OCI-LY3 (cell line): ENCODE measurements at regions not wholly inside any gene's neighbourhood (a gene's known extent, or its start where the extent isn't known, plus 50 kb on each side); places are given as distances from the start of the nearest gene placed in this dataset.

Experiments
- H2AFZ ChIP-seq: fragments of 200-600, 300-600 bp; shearing (Covaris generic); 2 replicates; pipeline ENCODE4 v1.6.0; 2014; ENCODE audit warnings: antibody characterized with exemption, low read depth, low read length
- H3K27ac ChIP-seq: fragments of 200-600, 300-600 bp; sonication (generic); 2 replicates; pipeline ENCODE4 v1.5.1; 2014; ENCODE audit warnings: mild to moderate bottlenecking, low read length, moderate library complexity, mixed read lengths
- H3K27me3 ChIP-seq: fragments of 200-600, 300-600 bp; sonication (generic); 2 replicates; pipeline ENCODE4 v1.6.1; 2014; ENCODE audit warnings: low read depth, low read length, mixed read lengths
- H3K36me3 ChIP-seq: fragments of 200-600, 300-600 bp; sonication (generic); replicated peaks from 2 replicates; pipeline ENCODE3; 2014; ENCODE audit warnings: low read depth, low read length, mixed read lengths
- H3K4me1 ChIP-seq: fragments of 300-600, 200-600 bp; sonication (generic); 2 replicates; pipeline ENCODE4 v1.6.1; 2014; ENCODE audit warnings: low read length, mixed read lengths
- H3K4me2 ChIP-seq: fragments of 200-600, 300-600 bp; sonication (generic); 2 replicates; pipeline ENCODE4 v1.6.1; 2014; ENCODE audit warnings: low read length, mixed read lengths
- H3K4me3 ChIP-seq: fragments of 300-600, 200-600 bp; sonication (generic); 2 replicates; pipeline ENCODE4 v1.5.1; 2014; ENCODE audit warnings: antibody characterized with exemption, mild to moderate bottlenecking, low read length, moderate library complexity
- H3K79me2 ChIP-seq: fragments of 300-600, 200-600 bp; shearing (Covaris generic); 2 replicates; pipeline ENCODE4 v1.6.1; 2014; ENCODE audit warnings: mild to moderate bottlenecking, low read length, mixed read lengths
- H3K9ac ChIP-seq: fragments of 300-600, 200-600 bp; shearing (Covaris generic); 2 replicates; pipeline ENCODE4 v1.6.0; 2014; ENCODE audit warnings: mild to moderate bottlenecking, low read length, moderate library complexity
- H3K9me3 ChIP-seq: fragments of 200-600, 300-600 bp; shearing (Covaris generic); 2 replicates; pipeline ENCODE4 v1.6.1; 2014; ENCODE audit warnings: low read length, mixed read lengths; ENCODE audit not compliant: insufficient read depth
- H4K20me1 ChIP-seq: fragments of 200-600, 300-600 bp; sonication (generic); 2 replicates; pipeline ENCODE4 v1.6.1; 2016; ENCODE audit warnings: low read length, mixed read lengths; ENCODE audit not compliant: insufficient read depth
- CTCF ChIP-seq: fragments of 200-600, 300-600 bp; sonication (generic); IDR thresholded peaks from 2 replicates; pipeline ENCODE4 v1.5.1; 2014; ENCODE audit warnings: antibody characterized with exemption, low read length, low read depth
- EZH2phosphoT487 ChIP-seq: fragments of 200-600 bp; shearing (Covaris generic); IDR thresholded peaks from 2 replicates; pipeline ENCODE4 v1.6.1; 2018; ENCODE audit warnings: antibody characterized with exemption, mixed run types, low read depth

GRCh38 chr10:3645406-3645805 lies 139.6 kb downstream of the KLF6 start:
- Histone ChIP-seq H4K20me1 (no peaks in the 10 kb centered on the region), H3K27me3 (peaks cover 6% of the 10 kb centered on the region; the same call in 1 of the 2 replicates), H3K9me3 (no peaks in the 10 kb centered on the region), H3K79me2 (no peaks in the 10 kb centered on the region), H3K4me1 (peaks cover 27% of the 10 kb centered on the region), H2AFZ (no peak overlapping the region), H3K9ac (no peak overlapping the region), H3K4me2 (no peak overlapping the region), H3K4me3 (no peak overlapping the region), H3K36me3 (no peaks in the 10 kb centered on the region), H3K27ac (no peak overlapping the region)
- TF ChIP-seq EZH2phosphoT487 (no peak), CTCF (no peak)

GRCh38 chr10:3640816-3641215 lies 144.2 kb downstream of the KLF6 start:
- H3K4me3 ChIP-seq, result no peak overlapping the region
- TF ChIP-seq CTCF, result no peak
- TF ChIP-seq EZH2phosphoT487, result no peak

DNA sequence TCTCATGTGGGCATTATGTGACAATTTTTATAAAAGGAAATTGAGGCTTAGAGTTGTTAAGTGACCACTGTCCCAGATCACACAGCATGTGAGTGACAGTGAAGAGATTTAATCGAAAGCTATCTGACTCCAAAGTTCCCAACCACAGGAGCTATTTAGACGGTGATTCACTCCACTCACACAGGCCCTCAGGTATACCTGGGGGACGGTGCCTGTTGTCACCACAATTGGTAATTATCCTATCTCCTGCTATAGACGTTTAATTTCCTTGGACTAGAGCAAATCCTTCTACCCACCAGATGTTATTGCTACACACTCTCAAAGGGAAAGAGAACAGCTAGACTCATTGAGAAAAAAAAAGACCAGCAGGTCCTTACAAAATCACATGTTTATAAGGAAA lies 145.5 kb downstream of the KLF6 start:
- Histone ChIP-seq H3K4me2 (no peak overlapping the region), H2AFZ (no peak overlapping the region), H3K27ac (no peak overlapping the region), H3K4me1 (no peaks in the 10 kb centered on the region), H4K20me1 (no peaks in the 10 kb centered on the region), H3K27me3 (no peaks in the 10 kb centered on the region), H3K79me2 (no peaks in the 10 kb centered on the region), H3K9ac (no peak overlapping the region), H3K9me3 (no peaks in the 10 kb centered on the region), H3K36me3 (no peaks in the 10 kb centered on the region), H3K4me3 (no peak overlapping the region)
- TF ChIP-seq CTCF (no peak), EZH2phosphoT487 (no peak)

More at GRCh38 chr10:3640816-3641215, 144.2 kb downstream of the KLF6 start:
- no peaks in the 10 kb centered on the region for H3K27me3 ChIP-seq
- no peak overlapping the region for H2AFZ ChIP-seq
- H3K9ac ChIP-seq, result no peak overlapping the region
- no peaks in the 10 kb centered on the region for H3K9me3 ChIP-seq
- H3K27ac ChIP-seq, result no peak overlapping the region
- no peaks in the 10 kb centered on the region for H3K79me2 ChIP-seq
- no peaks in the 10 kb centered on the region for H3K36me3 ChIP-seq
- no peak overlapping the region for H3K4me2 ChIP-seq
- H4K20me1 ChIP-seq, result no peaks in the 10 kb centered on the region
- H3K4me1 ChIP-seq, result no peaks in the 10 kb centered on the region

GRCh38 chr10:3636356-3637181 lies 148.4 kb downstream of the KLF6 start:
- TF ChIP-seq CTCF (no peak), EZH2phosphoT487 (no peak)
- no peak overlapping the region for H2AFZ ChIP-seq
- H3K27me3 ChIP-seq, result no peaks in the 10 kb centered on the region
- H3K4me2 ChIP-seq, result no peak overlapping the region
- no peaks in the 10 kb centered on the region for H3K4me1 ChIP-seq
- no peak overlapping the region for H3K9ac ChIP-seq
- H4K20me1 ChIP-seq, result no peaks in the 10 kb centered on the region
- H3K4me3 ChIP-seq, result no peak overlapping the region
- no peak overlapping the region for H3K27ac ChIP-seq
- no peaks in the 10 kb centered on the region for H3K9me3 ChIP-seq
- H3K79me2 ChIP-seq, result no peaks in the 10 kb centered on the region
- no peaks in the 10 kb centered on the region for H3K36me3 ChIP-seq
